GM12878 (cell line): ENCODE measurements at regions not wholly inside any gene's neighbourhood (a gene's known extent, or its start where the extent isn't known, plus 50 kb on each side); places are given as distances from the start of the nearest gene placed in this dataset.

Experiments used
- ATAC-seq: fragments of 200-7000 bp; cut with Tn5 transposase; 3 replicates; pipeline ENCODE4 v1.9.1; 2020; ENCODE audit warnings: mild to moderate bottlenecking, moderate library complexity
- BruUV-seq: library from RNA; stranded (reverse); fragments of 400-500 nt; replicated peaks from 2 replicates; lab custom pipeline; 2021; lab: Mats Ljungman, UMichigan
- CTCF ChIA-PET: fragments of 300-600 bp; sonication (Branson Sonifier 250); formaldehyde crosslinking; extraction: SDS; loops from one replicate; lab custom pipeline; 2021; ENCODE audit warnings: inconsistent platforms; lab: Yijun Ruan, JAX
- POLR2A ChIA-PET: fragments of 350-600 bp; formaldehyde crosslinking; extraction: SDS; loops from one replicate; lab custom pipeline; 2021; ENCODE audit warnings: inconsistent platforms; lab: Charles Lee
- RAD21 ChIA-PET: fragments of 300-600 bp; sonication (Branson Sonifier 250); formaldehyde crosslinking; loops from one replicate; lab custom pipeline; 2023; ENCODE audit warnings: antibody characterized with exemption; ENCODE audit not compliant: unreplicated experiment; lab: Charles Lee
- SMC1A ChIA-PET: fragments of 300-600 bp; sonication (Branson Sonifier 250); formaldehyde crosslinking; loops from one replicate; lab custom pipeline; 2023; ENCODE audit not compliant: unreplicated experiment, uncharacterized antibody; lab: Charles Lee
- DNase-seq: peaks from one replicate; pipeline ENCODE4 v3.0.0-alpha.2; 2011; ENCODE audit warnings: low read depth, low spot score
- FAIRE-seq: peaks from 3 replicates; lab custom pipeline; 2011; peaks lifted over from hg19 to GRCh38; lab: Jason Lieb, UNC
- H2AFZ ChIP-seq: 2 replicates; pipeline ENCODE4 v1.6.0; 2011; ENCODE audit warnings: low read depth, low read length, control low read depth; ENCODE audit not compliant: control insufficient read depth
- H3K27ac ChIP-seq: 2 replicates; pipeline ENCODE4 v1.5.1; 2011; ENCODE audit warnings: control low read depth; ENCODE audit not compliant: control insufficient read depth, insufficient read depth
- H3K27me3 ChIP-seq, 2 experiments: replicated peaks in 1 of 2; 2 replicates each; pipeline versions ENCODE4 v1.6.0 to v1.6.1; 2011; ENCODE audit warnings: low read length in 1 of 2; ENCODE audit not compliant: control insufficient read depth in 2 of 2, insufficient read depth in 2 of 2
- H3K36me3 ChIP-seq, 2 experiments: 2 replicates each; pipeline ENCODE4 v1.5.1; 2011; ENCODE audit warnings: low read length in 1 of 2; ENCODE audit not compliant: control insufficient read depth in 2 of 2, insufficient read depth in 2 of 2
- H3K4me1 ChIP-seq: 2 replicates; pipeline ENCODE4 v1.6.1; 2011; ENCODE audit warnings: mild to moderate bottlenecking, low read length, moderate library complexity, mixed read lengths; ENCODE audit not compliant: control insufficient read depth, insufficient read depth
- H3K4me2 ChIP-seq: 2 replicates; pipeline ENCODE4 v1.6.0; 2011; ENCODE audit warnings: control low read depth; ENCODE audit not compliant: control insufficient read depth, insufficient read depth
- H3K4me3 ChIP-seq: fragments of 200-600 bp; sonication (generic); 2 replicates; pipeline ENCODE4 v1.5.1; 2016
- H3K79me2 ChIP-seq: 2 replicates; pipeline ENCODE4 v1.6.0; 2011; ENCODE audit warnings: low read length; ENCODE audit not compliant: control insufficient read depth, insufficient read depth
- H3K9ac ChIP-seq: 2 replicates; pipeline ENCODE4 v1.8.0; 2011; ENCODE audit warnings: low read length, control low read depth, mixed read lengths; ENCODE audit not compliant: control insufficient read depth, insufficient read depth
- H3K9me3 ChIP-seq: replicated peaks from 3 replicates; pipeline ENCODE4 v1.5.1; 2011; ENCODE audit warnings: mild to moderate bottlenecking, low read length; ENCODE audit not compliant: control insufficient read depth, insufficient read depth
- H4K20me1 ChIP-seq: 2 replicates; pipeline ENCODE4 v1.6.0; 2011; ENCODE audit not compliant: control insufficient read depth, insufficient read depth
- BCL11A ChIP-seq: IDR thresholded peaks from 2 replicates; pipeline ENCODE4 v1.6.1; 2011; ENCODE audit warnings: low read depth, low read length
- CBFB ChIP-seq: IDR thresholded peaks from 2 replicates; pipeline ENCODE4 v1.6.1; 2016; ENCODE audit warnings: antibody characterized with exemption, low read depth
- EZH2 ChIP-seq: IDR thresholded peaks from 2 replicates; pipeline ENCODE4 v1.6.1; 2012; ENCODE audit warnings: low read depth, mild to moderate bottlenecking, control low read depth, inconsistent platforms, low read length, borderline replicate concordance; ENCODE audit not compliant: control insufficient read depth
- FOXK2 ChIP-seq: fragments of 450-650 bp; IDR thresholded peaks from 2 replicates; pipeline ENCODE4 v1.6.1; 2017; ENCODE audit warnings: mild to moderate bottlenecking, moderate library complexity
- NKRF ChIP-seq: fragments of 450-650 bp; conservative IDR thresholded peaks from 2 replicates; pipeline ENCODE4 v1.6.1; 2017; ENCODE audit warnings: mild to moderate bottlenecking, moderate library complexity
- NR2C2 ChIP-seq: IDR thresholded peaks from 2 replicates; pipeline ENCODE4 v1.6.1; 2011; ENCODE audit warnings: borderline replicate concordance, low read depth; ENCODE audit not compliant: control insufficient read depth, insufficient read length
- POLR2A ChIP-seq: IDR thresholded peaks from 2 replicates; pipeline ENCODE4 v1.6.1; 2011; ENCODE audit warnings: low read depth, mild to moderate bottlenecking, low read length
- POU2F2 ChIP-seq: IDR thresholded peaks from 3 replicates; pipeline ENCODE4 v1.6.1; 2011; ENCODE audit warnings: low read depth, mild to moderate bottlenecking, low read length, borderline replicate concordance
- TCF3 ChIP-seq: IDR thresholded peaks from 2 replicates; pipeline ENCODE4 v1.6.1; 2012; ENCODE audit warnings: low read depth, mild to moderate bottlenecking, low read length, borderline replicate concordance; ENCODE audit not compliant: insufficient read depth
- WGBS: methylation state at CpG from one replicate; pipeline ENCODE4 v1.1.6; 2016; ENCODE audit warnings: low lambda C conversion rate; ENCODE audit not compliant: insufficient replicate concordance, insufficient coverage; ENCODE audit errors: missing lambda C conversion rate; 5-methylcytosine and 5-hydroxymethylcytosine counted together
- in situ Hi-C: fragments of 300-500 bp; cut with MboI; formaldehyde crosslinking; loops from 9 replicates; pipeline ENCODE4 v1.14.3; 2018; ENCODE audit warnings: mixed read lengths
- intact Hi-C: fragments of 100-400 bp; cut with micrococcal nuclease; formaldehyde crosslinking; loops from one replicate; pipeline ENCODE4 v1.14.2; 2022; ENCODE audit not compliant: unreplicated experiment
- TF ChIP-seq, protein P1 (sequence below): fragments of 450-650 bp; IDR thresholded peaks from 2 replicates; pipeline ENCODE4 v1.6.1; 2014; ENCODE audit warnings: mild to moderate bottlenecking
- TF ChIP-seq, protein P2 (sequence below): IDR thresholded peaks from 2 replicates; pipeline ENCODE4 v1.6.1; 2012; ENCODE audit warnings: improper control_type of control experiment, low read depth, low read length; ENCODE audit not compliant: insufficient replicate concordance

DNA sequence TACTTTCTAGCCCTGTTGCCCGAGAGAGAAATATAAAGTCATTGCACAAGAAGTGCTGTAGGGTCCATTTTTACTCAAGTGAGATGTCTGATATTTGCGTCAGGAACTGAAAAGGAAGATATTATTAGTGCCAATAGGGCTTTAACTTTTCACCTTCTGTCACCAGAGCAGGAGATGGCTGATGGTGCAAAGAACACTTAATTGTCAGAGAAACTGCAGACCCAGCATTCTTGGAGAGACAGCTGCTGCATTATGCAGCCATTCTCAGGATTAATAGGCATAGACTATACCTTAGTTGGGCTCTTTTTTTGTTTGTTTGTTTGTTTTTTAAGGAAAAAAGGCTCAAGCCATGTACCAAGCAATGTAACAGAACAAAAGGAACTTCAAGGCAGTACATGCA lies 179.4 kb downstream of the RPS12 start:
- FAIRE-seq (no peak), ATAC-seq (no peak), DNase-seq (no peak)
- CTCF ChIA-PET: no interaction called here
- no peak overlapping the region for H3K4me3 ChIP-seq
- intact Hi-C loops: no loop called here
- H3K36me3 ChIP-seq: no peaks in the 10 kb centered on the region
- no peaks in the 10 kb centered on the region for H3K79me2 ChIP-seq
- no peaks in the 10 kb centered on the region; a peak in 1 of 4 replicates for H3K27me3 ChIP-seq
- in situ Hi-C loops: no loop called here
- no TSS peak for BruUV-seq
- H3K27ac ChIP-seq: no peak overlapping the region
- SMC1A ChIA-PET: no interaction called here
- 0% methylated on average over 2 of the region's 2 CpGs for WGBS
- H3K9ac ChIP-seq: no peak overlapping the region
- no peak overlapping the region for H3K4me2 ChIP-seq
- TF ChIP-seq TCF3 (no peak), EZH2 (no peak), POU2F2 (no peak), NR2C2 (no peak), NKRF (no peak), CBFB (no peak), BCL11A (no peak), FOXK2 (no peak), POLR2A (no peak)
- TF ChIP-seq, protein P1, sequence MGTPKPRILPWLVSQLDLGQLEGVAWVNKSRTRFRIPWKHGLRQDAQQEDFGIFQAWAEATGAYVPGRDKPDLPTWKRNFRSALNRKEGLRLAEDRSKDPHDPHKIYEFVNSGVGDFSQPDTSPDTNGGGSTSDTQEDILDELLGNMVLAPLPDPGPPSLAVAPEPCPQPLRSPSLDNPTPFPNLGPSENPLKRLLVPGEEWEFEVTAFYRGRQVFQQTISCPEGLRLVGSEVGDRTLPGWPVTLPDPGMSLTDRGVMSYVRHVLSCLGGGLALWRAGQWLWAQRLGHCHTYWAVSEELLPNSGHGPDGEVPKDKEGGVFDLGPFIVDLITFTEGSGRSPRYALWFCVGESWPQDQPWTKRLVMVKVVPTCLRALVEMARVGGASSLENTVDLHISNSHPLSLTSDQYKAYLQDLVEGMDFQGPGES: no peak
- TF ChIP-seq, protein P2, sequence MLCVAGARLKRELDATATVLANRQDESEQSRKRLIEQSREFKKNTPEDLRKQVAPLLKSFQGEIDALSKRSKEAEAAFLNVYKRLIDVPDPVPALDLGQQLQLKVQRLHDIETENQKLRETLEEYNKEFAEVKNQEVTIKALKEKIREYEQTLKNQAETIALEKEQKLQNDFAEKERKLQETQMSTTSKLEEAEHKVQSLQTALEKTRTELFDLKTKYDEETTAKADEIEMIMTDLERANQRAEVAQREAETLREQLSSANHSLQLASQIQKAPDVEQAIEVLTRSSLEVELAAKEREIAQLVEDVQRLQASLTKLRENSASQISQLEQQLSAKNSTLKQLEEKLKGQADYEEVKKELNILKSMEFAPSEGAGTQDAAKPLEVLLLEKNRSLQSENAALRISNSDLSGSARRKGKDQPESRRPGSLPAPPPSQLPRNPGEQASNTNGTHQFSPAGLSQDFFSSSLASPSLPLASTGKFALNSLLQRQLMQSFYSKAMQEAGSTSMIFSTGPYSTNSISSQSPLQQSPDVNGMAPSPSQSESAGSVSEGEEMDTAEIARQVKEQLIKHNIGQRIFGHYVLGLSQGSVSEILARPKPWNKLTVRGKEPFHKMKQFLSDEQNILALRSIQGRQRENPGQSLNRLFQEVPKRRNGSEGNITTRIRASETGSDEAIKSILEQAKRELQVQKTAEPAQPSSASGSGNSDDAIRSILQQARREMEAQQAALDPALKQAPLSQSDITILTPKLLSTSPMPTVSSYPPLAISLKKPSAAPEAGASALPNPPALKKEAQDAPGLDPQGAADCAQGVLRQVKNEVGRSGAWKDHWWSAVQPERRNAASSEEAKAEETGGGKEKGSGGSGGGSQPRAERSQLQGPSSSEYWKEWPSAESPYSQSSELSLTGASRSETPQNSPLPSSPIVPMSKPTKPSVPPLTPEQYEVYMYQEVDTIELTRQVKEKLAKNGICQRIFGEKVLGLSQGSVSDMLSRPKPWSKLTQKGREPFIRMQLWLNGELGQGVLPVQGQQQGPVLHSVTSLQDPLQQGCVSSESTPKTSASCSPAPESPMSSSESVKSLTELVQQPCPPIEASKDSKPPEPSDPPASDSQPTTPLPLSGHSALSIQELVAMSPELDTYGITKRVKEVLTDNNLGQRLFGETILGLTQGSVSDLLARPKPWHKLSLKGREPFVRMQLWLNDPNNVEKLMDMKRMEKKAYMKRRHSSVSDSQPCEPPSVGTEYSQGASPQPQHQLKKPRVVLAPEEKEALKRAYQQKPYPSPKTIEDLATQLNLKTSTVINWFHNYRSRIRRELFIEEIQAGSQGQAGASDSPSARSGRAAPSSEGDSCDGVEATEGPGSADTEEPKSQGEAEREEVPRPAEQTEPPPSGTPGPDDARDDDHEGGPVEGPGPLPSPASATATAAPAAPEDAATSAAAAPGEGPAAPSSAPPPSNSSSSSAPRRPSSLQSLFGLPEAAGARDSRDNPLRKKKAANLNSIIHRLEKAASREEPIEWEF: no peak
- no peak overlapping the region for H2AFZ ChIP-seq
- POLR2A ChIA-PET: no interaction called here
- no peaks in the 10 kb centered on the region for H3K4me1 ChIP-seq
- RAD21 ChIA-PET: no interaction called here
- H4K20me1 ChIP-seq: no peaks in the 10 kb centered on the region
- H3K9me3 ChIP-seq: no peaks in the 10 kb centered on the region
